ENCODE measurements at regions not wholly inside any gene's neighbourhood (a gene's known extent, or its start where the extent isn't known, plus 50 kb on each side); places are given as distances from the start of the nearest gene placed in this dataset.

DNA sequence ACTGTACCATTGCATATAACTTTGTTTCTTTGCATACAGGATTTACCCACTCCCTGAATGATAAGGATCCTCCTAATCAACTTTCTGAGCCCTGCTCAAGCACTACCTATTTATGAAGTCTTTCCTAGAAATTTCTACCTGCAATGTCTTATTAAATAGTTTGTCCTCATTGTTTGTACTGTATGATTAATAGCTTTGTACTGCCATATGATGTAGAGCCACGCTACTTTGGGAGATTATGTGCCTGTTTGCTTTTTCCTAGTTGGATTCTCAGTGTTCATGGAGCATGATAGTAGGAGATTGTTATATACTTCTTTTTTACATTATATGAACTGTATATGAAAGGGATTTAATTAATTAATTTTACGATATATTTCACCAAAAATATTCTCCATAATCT, 327.1 kb upstream of the GALNT5 start:
- DNase-seq (ENCODE audit: extremely low spot score, unreplicated experiment), result no peak
- Mint-ChIP-seq H3K27me3 (no peaks in the 10 kb centered on the region), H3K9me3 (no peaks in the 10 kb centered on the region)

GRCh38 chr2:156933645-156934225, 323.8 kb upstream of the GALNT5 start:
- Mint-ChIP-seq H3K36me3 (no peaks in the 10 kb centered on the region), H3K4me3 (no peak overlapping the region), H3K27me3 (no peaks in the 10 kb centered on the region), H3K9me3 (no peaks in the 10 kb centered on the region), H3K4me1 (ENCODE audit: unreplicated experiment) (peaks cover 4% of the 10 kb centered on the region), H3K27ac (no peak overlapping the region)
- DNase-seq (ENCODE audit: extremely low spot score, unreplicated experiment), result no peak
- no peak for TF ChIP-seq CTCF (conservative IDR thresholded peaks at IDR 0.05)

More for the DNA sequence above, 327.1 kb upstream of the GALNT5 start:
- no peak overlapping the region for H3K4me3 Mint-ChIP-seq
- TF ChIP-seq CTCF (conservative IDR thresholded peaks at IDR 0.05), result no peak
- no peak overlapping the region for H3K27ac Mint-ChIP-seq
- H3K36me3 Mint-ChIP-seq, result no peaks in the 10 kb centered on the region
- peaks cover under 1% of the 10 kb centered on the region for H3K4me1 Mint-ChIP-seq (ENCODE audit: unreplicated experiment)

GRCh38 chr2:156935616-156936015, 321.9 kb upstream of the GALNT5 start:
- DNase-seq (ENCODE audit: extremely low spot score, unreplicated experiment), result no peak
- Mint-ChIP-seq H3K9me3 (no peaks in the 10 kb centered on the region), H3K27me3 (no peaks in the 10 kb centered on the region), H3K27ac (no peak overlapping the region), H3K4me1 (ENCODE audit: unreplicated experiment) (peaks cover 4% of the 10 kb centered on the region), H3K4me3 (no peak overlapping the region), H3K36me3 (no peaks in the 10 kb centered on the region)
- no peak for TF ChIP-seq CTCF (conservative IDR thresholded peaks at IDR 0.05)

DNA sequence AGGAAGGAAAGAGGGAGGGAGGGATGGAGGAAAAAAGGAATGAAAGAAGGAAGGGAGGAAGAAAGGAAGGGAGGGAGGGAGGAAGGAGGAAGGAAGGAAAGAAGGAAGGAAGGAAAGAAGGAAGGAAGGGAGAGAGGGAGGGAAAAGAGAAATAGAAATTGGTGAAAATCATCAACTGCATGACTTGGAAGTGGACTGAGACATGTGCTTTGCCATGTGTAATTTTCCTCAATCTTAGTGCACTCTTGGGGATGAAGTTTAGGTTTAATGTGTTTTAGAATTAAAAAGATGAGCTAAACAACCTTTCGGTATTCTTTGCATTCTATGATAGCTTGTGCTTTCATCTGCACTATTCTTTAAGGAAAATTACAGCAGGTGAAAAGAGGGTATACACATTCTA, 320.1 kb upstream of the GALNT5 start:
- TF ChIP-seq CTCF (conservative IDR thresholded peaks at IDR 0.05), result no peak
- H3K36me3 Mint-ChIP-seq, result no peaks in the 10 kb centered on the region
- no peaks in the 10 kb centered on the region for H3K27me3 Mint-ChIP-seq

DNA sequence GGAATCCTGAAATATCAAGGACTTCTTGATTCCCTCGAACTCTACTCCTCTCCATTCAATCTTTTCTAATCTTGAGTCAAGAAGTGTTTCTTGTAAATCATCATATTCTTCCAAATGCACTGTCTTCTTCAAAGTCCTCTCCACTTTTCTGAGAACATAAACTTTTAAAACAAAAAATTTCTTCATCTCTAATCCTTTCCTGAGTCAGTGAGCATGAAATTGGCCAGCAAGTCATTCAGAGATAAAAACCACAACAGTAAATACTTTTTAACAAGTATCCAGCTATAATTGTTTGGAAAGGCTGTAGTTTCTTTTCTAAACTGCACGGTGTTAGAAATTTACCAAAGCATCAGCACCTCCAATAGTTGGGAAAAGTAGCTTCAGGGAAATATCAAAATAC, 312.6 kb upstream of the GALNT5 start:
- no peaks in the 10 kb centered on the region for H3K4me1 Mint-ChIP-seq (ENCODE audit: unreplicated experiment)
- H3K36me3 Mint-ChIP-seq, result no peaks in the 10 kb centered on the region
- H3K27me3 Mint-ChIP-seq, result no peaks in the 10 kb centered on the region
- H3K27ac Mint-ChIP-seq, result no peak overlapping the region
- no peak overlapping the region for H3K4me3 Mint-ChIP-seq
- no peaks in the 10 kb centered on the region for H3K9me3 Mint-ChIP-seq
- no peak for TF ChIP-seq CTCF (conservative IDR thresholded peaks at IDR 0.05)
- no peak for DNase-seq (ENCODE audit: extremely low spot score, unreplicated experiment)

More for the DNA sequence above, 320.1 kb upstream of the GALNT5 start:
- H3K4me1 Mint-ChIP-seq (ENCODE audit: unreplicated experiment), result peaks cover 4% of the 10 kb centered on the region
- H3K27ac Mint-ChIP-seq, result no peak overlapping the region
- DNase-seq (ENCODE audit: extremely low spot score, unreplicated experiment), result no peak
- no peaks in the 10 kb centered on the region for H3K9me3 Mint-ChIP-seq
- H3K4me3 Mint-ChIP-seq, result no peak overlapping the region

- H3K27ac Mint-ChIP-seq, result no peak overlapping the region
- no peak overlapping the region for H3K4me3 Mint-ChIP-seq
- no peaks in the 10 kb centered on the region for H3K4me1 Mint-ChIP-seq (ENCODE audit: unreplicated experiment)
- no peaks in the 10 kb centered on the region for H3K27me3 Mint-ChIP-seq
- no peaks in the 10 kb centered on the region for H3K36me3 Mint-ChIP-seq
- peaks cover 4% of the 10 kb centered on the region for H3K9me3 Mint-ChIP-seq
- no peak for TF ChIP-seq CTCF (conservative IDR thresholded peaks at IDR 0.05)
- no peak for DNase-seq (ENCODE audit: extremely low spot score, unreplicated experiment)
These were observed 310.2 kb upstream of the GALNT5 start for GRCh38 chr2:156947261-156947660.
